NCI-H2081 treated with DMSO at 0.1 percent for 48 hours (cell line): ENCODE measurements at regions not wholly inside any gene's neighbourhood (a gene's known extent, or its start where the extent isn't known, plus 50 kb on each side); places are given as distances from the start of the nearest gene placed in this dataset.
"Not testable (repeated sequence)": the region's sequence is repeated elsewhere in the genome, so short reads cannot be mapped to it uniquely, and the experiment has no call there.

ENCODE experiments used
- DNase-seq: peaks from one replicate; lab custom pipeline; 2025; lab: John Stamatoyannopoulos, UW

- no peak for DNase-seq
These were observed 81.4 kb upstream of the KCNK12 start for GRCh38 chr2:47652061-47652690.

- DNase-seq = peak; percentile 24
These were observed 80.5 kb upstream of the KCNK12 start for GRCh38 chr2:47651296-47651695.

- no peak for DNase-seq
These were observed 79.3 kb upstream of the KCNK12 start for GRCh38 chr2:47650001-47650535.

- no peak for DNase-seq
These were observed 74.5 kb upstream of the KCNK12 start for GRCh38 chr2:47645246-47645645.

GRCh38 chr2:47644351-47644750 lies 73.6 kb upstream of the KCNK12 start:
- DNase-seq = no peak

GRCh38 chr2:47641366-47641765 lies 70.6 kb upstream of the KCNK12 start:
- no peak for DNase-seq

GRCh38 chr2:47640356-47640755 lies 69.6 kb upstream of the KCNK12 start:
- DNase-seq = no peak

- no peak for DNase-seq
These were observed 68.7 kb upstream of the KCNK12 start for GRCh38 chr2:47639467-47639866.

- no peak for DNase-seq
These were observed 67.6 kb upstream of the KCNK12 start for GRCh38 chr2:47638430-47638829.

- no peak for DNase-seq
These were observed 65.9 kb upstream of the KCNK12 start for GRCh38 chr2:47636596-47637264.

GRCh38 chr2:47636176-47636575 lies 65.4 kb upstream of the KCNK12 start:
- DNase-seq = no peak

- no peak for DNase-seq
These were observed 62.0 kb upstream of the KCNK12 start for GRCh38 chr2:47632754-47633153.

- no peak for DNase-seq
These were observed 61.1 kb upstream of the KCNK12 start for GRCh38 chr2:47631792-47632398.

- DNase-seq = no peak
These were observed 60.5 kb upstream of the KCNK12 start for GRCh38 chr2:47631306-47631705.

- no peak for DNase-seq
These were observed 59.0 kb upstream of the KCNK12 start for GRCh38 chr2:47629501-47630460.

GRCh38 chr2:47628904-47629303 lies 58.1 kb upstream of the KCNK12 start:
- DNase-seq = no peak

- no peak for DNase-seq
These were observed 55.9 kb upstream of the KCNK12 start for GRCh38 chr2:47626664-47627063.

GRCh38 chr2:47623140-47623539 lies 52.4 kb upstream of the KCNK12 start:
- not testable (repeated sequence) for DNase-seq

GRCh38 chr2:47620770-47621437 lies 50.1 kb upstream of the KCNK12 start:
- no peak for DNase-seq
